PFSK-1 (cell line): ENCODE measurements at regions not wholly inside any gene's neighbourhood (a gene's known extent, or its start where the extent isn't known, plus 50 kb on each side); places are given as distances from the start of the nearest gene placed in this dataset.

Source experiments
- POLR2AphosphoS5 ChIP-seq: IDR thresholded peaks from 2 replicates; pipeline ENCODE4 v1.6.1; 2012; ENCODE audit warnings: low read depth, mild to moderate bottlenecking, control low read depth, low read length, moderate library complexity
- REST ChIP-seq, 2 experiments: IDR thresholded peaks; 2 replicates each; pipeline versions ENCODE4 v1.6.1 to v1.8.0; 2011 to 2012; ENCODE audit warnings: low read depth in 2 of 2, low read length in 2 of 2, control low read depth in 1 of 2, inconsistent platforms in 1 of 2, mild to moderate bottlenecking in 1 of 2, moderate library complexity in 1 of 2; ENCODE audit not compliant: insufficient read depth in 1 of 2
- SIN3A ChIP-seq: IDR thresholded peaks from 2 replicates; pipeline ENCODE4 v1.6.1; 2012; ENCODE audit warnings: mild to moderate bottlenecking, low read length, moderate library complexity, borderline replicate concordance; ENCODE audit not compliant: insufficient read depth

- TF ChIP-seq POLR2AphosphoS5 (no peak), REST (IDR thresholded peaks at IDR 0.05; ENCODE audit: insufficient read depth in 1 of 2, low read depth in 2 of 2, low read length in 2 of 2) (no peak), SIN3A (no peak)
These were observed 199.3 kb downstream of the MTX2 start for GRCh38 chr2:176468457-176469113.
